ENCODE measurements at regions not wholly inside any gene's neighbourhood (a gene's known extent, or its start where the extent isn't known, plus 50 kb on each side); places are given as distances from the start of the nearest gene placed in this dataset.

- Histone ChIP-seq H3K9me3 (no peaks in the 10 kb centered on the region), H3K4me3 (ENCODE audit: low read depth, low read length) (no peak overlapping the region), H3K27me3 (no peaks in the 10 kb centered on the region), H3K4me1 (no peaks in the 10 kb centered on the region), H3K36me3 (no peaks in the 10 kb centered on the region)
- no peak for TF ChIP-seq CTCF (IDR thresholded peaks at IDR 0.05; ENCODE audit: low read depth, low read length)
- DNase-seq = no peak
These were observed 419.9 kb downstream of the TDRD15 start for GRCh38 chr2:21543630-21544029.

DNA sequence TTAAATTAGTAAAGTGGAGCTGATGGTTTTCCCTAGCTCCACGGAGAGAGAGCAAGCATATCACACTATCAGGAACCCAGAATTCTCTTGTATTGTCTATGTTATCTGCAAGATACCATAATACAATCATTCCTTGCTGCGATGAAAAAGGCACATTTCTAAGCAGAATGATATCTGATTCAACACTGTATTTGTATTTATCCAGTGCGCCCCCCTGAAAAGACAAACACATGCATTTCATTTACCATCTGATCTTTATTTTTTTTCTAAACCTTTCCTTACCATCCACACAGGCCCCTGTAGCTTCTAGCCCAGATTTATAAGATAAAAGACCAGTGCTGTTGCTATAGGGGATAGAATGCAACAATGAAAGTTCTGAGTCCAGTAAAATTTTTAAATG is 420.6 kb downstream of the TDRD15 start:
- no peaks in the 10 kb centered on the region for H3K27me3 ChIP-seq
- DNase-seq = no peak
- H3K4me1 ChIP-seq = no peaks in the 10 kb centered on the region
- no peaks in the 10 kb centered on the region for H3K9me3 ChIP-seq
- H3K4me3 ChIP-seq (ENCODE audit: low read depth, low read length) = no peak overlapping the region
- H3K36me3 ChIP-seq = no peaks in the 10 kb centered on the region
- TF ChIP-seq CTCF (IDR thresholded peaks at IDR 0.05; ENCODE audit: low read depth, low read length) = no peak

GRCh38 chr2:21552981-21553380 is 429.2 kb downstream of the TDRD15 start:
- Histone ChIP-seq H3K36me3 (no peaks in the 10 kb centered on the region), H3K9me3 (no peaks in the 10 kb centered on the region), H3K27me3 (no peaks in the 10 kb centered on the region), H3K4me3 (ENCODE audit: low read depth, low read length) (no peak overlapping the region), H3K4me1 (no peaks in the 10 kb centered on the region)
- TF ChIP-seq CTCF (IDR thresholded peaks at IDR 0.05; ENCODE audit: low read depth, low read length) = no peak
- DNase-seq = no peak

- Histone ChIP-seq H3K9me3 (no peaks in the 10 kb centered on the region), H3K36me3 (no peaks in the 10 kb centered on the region), H3K4me1 (no peaks in the 10 kb centered on the region), H3K4me3 (ENCODE audit: low read depth, low read length) (no peak overlapping the region), H3K27me3 (no peaks in the 10 kb centered on the region)
- DNase-seq = no peak
- TF ChIP-seq CTCF (IDR thresholded peaks at IDR 0.05; ENCODE audit: low read depth, low read length) = no peak
These were observed 435.6 kb downstream of the TDRD15 start for GRCh38 chr2:21559351-21559750.

- no peak for TF ChIP-seq CTCF (IDR thresholded peaks at IDR 0.05; ENCODE audit: low read depth, low read length)
- Histone ChIP-seq H3K4me3 (ENCODE audit: low read depth, low read length) (no peak overlapping the region), H3K4me1 (no peaks in the 10 kb centered on the region), H3K36me3 (no peaks in the 10 kb centered on the region), H3K27me3 (no peaks in the 10 kb centered on the region), H3K9me3 (no peaks in the 10 kb centered on the region)
- no peak for DNase-seq
These were observed 438.2 kb downstream of the TDRD15 start for GRCh38 chr2:21561965-21562364.

GRCh38 chr2:21567395-21567794 is 443.6 kb downstream of the TDRD15 start:
- H3K9me3 ChIP-seq = no peaks in the 10 kb centered on the region
- no peaks in the 10 kb centered on the region for H3K4me1 ChIP-seq
- no peaks in the 10 kb centered on the region for H3K36me3 ChIP-seq
- H3K4me3 ChIP-seq (ENCODE audit: low read depth, low read length) = no peak overlapping the region
- no peak for TF ChIP-seq CTCF (IDR thresholded peaks at IDR 0.05; ENCODE audit: low read depth, low read length)
- no peaks in the 10 kb centered on the region for H3K27me3 ChIP-seq
- DNase-seq = no peak

All from BE2C (cell line).